ENCODE measurements at regions not wholly inside any gene's neighbourhood (a gene's known extent, or its start where the extent isn't known, plus 50 kb on each side); places are given as distances from the start of the nearest gene placed in this dataset.

DNA sequence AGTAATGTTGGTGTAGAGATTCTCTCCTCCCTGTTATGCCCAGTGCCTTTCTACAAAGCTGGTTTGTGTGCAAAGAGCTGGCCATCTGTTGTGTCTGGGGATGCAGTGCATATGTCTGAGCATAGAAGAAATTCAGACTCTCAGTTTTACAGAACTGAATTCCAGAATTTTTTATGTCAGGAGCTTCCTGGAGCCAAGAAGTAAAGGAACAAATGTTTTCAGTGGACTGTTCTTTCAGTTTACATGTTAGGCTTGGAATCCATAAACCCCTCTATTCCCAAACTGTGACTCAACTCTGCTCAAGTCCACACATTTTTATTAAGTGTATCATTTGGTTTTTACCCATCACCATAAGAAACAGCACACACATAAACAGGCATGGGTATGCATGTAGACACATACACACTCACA is 366.0 kb downstream of the BRINP1 start:
- DNase-seq (ENCODE audit: low read depth, low spot score) = no peak

DNA sequence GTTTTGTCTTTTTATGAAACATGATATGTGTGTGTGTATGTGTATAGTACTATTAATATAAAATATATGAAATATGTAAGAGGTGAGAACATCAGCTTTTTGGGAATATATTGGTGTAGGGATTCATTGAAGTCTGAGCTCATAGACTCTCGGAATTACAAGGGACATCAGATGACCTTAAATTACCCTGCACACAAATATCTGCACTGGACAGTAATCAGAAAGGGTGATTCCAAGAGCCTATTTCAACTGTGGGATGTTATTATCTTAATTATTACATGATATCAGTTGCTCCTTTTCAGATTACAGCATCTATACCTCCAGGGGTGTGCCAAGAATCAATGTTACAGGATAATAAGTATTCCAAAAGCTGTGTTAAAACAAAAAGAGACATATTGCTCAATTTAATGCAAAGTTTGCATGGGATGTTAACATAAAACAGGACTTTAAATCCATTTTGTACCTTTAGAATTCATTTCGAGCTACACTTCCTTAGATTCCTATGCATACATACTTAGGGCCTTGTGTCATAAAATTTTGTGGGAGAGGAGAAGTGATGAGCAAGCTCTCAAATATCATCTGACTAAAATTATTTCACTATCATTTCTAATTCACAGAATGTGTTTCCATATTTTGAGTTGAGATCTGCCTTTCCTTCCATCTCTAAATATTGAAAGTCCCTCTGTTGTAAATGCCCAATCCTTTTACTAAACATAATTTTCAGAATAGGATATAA is 365.2 kb downstream of the BRINP1 start:
- DNase-seq (ENCODE audit: low read depth, low spot score) = no peak

DNA sequence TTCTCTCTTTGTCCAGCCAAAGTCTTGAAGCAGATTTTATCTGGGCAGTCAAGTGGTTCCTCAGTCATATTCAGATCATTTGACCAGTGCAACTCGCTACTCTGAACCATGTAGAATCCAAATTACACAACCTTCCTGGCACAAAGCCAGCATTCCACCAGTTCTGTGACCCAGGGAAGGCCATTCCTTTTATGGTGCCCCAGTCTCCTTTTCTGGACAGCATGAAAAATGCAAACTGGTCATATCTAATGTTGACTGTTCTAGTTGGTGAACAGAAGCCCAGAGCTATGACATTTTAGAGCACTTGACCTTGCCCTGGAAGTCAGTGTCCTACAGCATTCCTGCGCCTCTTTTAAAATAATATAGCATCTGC is 364.6 kb downstream of the BRINP1 start:
- DNase-seq (ENCODE audit: low read depth, low spot score) = no peak

DNA sequence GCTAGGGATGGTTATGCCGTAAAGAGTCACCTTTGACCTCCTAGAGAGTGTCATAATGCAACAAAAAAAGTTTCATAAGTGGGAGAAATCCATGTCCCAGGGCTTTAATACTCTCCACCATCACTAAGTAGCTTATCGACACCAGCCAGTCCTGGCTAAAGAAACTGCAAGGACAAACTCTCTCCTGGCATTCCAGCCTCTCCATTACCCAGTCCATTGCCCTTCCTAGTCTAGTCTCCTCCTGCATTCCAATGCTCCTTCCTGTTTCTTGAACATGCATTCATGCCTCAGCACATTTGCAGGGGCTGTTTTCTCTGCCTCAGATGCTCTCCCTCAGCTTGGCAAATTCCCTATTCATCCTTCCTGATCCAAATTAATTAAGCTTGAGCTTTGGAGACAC is 364.1 kb downstream of the BRINP1 start:
- DNase-seq (ENCODE audit: low read depth, low spot score) = peak; percentile 11

DNA sequence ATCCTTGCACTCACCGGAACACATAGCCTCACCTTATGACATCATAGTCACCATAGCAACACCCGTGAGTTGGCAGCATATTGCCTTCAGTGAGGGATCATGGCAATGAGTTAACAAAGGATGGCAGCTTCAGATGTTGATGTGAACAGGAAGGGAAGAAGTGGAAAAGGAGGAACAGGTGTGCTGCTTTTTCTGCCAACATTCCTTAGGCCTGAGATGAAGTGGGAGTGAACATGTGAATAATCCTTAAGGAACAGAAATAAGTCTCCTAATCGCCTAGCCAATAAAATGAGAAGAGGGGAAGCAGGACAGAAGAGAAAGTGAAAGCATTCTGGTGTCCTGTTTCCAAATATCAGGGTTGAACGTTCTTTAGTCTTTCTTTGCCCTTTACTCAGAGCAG is 360.0 kb downstream of the BRINP1 start:
- DNase-seq (ENCODE audit: low read depth, low spot score) = no peak

DNA sequence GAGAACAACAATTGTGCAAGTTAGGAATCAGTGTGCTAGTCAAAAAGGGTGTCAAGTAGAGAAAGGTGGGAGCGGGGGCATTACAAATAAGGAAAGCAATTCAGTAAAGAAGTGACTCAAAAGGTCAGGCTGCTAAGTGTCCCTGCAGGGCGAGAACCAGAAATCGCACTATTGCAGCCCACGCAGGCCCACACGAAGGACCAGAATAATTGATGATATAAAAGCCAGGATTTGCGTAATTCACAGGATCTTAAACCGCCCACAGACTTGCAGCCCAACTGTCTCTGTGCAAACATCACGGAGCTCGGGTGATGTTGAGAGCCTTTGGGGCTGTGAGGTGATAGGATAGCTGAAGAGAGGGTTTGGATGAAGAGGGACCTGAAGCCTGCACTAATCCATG is 349.0 kb downstream of the BRINP1 start:
- no peak for DNase-seq (ENCODE audit: low read depth, low spot score)

DNA sequence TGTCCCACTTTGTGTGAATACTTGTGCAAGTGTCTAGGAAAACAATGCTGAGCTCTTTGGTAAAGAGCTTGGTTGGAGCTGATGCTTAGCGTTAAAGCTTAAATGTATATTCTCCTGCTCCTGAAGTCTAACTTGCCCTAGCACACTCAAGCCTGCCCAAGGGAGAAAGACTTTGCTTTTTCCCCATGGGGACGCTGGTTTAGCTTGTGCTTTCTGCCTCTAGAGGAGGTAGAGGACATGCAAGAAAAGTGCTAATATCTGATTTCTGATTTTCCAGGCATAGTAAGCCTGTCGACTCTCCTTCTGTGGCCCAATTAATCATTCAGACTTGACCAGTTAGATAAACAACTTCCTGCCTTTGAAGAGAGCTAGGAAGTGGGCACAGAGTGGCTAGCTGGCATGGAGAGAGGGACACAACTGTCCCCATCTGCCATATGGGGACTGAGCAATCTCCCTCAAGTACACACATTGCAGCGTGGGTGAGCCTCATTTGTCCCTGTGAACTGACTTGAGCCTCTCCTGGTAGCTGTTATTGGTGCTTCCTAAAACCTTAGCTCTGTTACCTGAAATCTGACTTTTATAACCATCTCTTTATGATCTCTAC is 348.4 kb downstream of the BRINP1 start:
- DNase-seq (ENCODE audit: low read depth, low spot score) = no peak

DNA sequence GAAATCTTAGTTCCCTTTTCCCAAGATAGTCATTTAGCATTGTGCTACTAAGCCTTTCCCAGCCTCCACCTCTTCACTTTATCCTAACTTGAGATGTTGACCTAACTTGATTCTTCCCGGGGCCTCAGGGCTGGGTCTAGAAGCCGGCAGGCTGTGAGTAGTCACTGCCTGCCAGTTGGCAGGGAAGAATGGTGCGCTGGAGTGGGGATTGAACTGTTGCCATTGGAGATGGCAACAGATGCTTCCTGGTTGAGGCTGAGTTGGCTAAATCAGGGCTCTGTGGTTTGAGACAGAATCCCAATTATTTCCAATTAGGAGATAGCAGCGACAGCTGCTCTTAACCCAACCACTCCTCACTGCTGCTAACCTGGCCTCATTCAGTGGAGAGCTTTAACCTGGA is 343.1 kb downstream of the BRINP1 start:
- DNase-seq (ENCODE audit: low read depth, low spot score) = no peak

DNA sequence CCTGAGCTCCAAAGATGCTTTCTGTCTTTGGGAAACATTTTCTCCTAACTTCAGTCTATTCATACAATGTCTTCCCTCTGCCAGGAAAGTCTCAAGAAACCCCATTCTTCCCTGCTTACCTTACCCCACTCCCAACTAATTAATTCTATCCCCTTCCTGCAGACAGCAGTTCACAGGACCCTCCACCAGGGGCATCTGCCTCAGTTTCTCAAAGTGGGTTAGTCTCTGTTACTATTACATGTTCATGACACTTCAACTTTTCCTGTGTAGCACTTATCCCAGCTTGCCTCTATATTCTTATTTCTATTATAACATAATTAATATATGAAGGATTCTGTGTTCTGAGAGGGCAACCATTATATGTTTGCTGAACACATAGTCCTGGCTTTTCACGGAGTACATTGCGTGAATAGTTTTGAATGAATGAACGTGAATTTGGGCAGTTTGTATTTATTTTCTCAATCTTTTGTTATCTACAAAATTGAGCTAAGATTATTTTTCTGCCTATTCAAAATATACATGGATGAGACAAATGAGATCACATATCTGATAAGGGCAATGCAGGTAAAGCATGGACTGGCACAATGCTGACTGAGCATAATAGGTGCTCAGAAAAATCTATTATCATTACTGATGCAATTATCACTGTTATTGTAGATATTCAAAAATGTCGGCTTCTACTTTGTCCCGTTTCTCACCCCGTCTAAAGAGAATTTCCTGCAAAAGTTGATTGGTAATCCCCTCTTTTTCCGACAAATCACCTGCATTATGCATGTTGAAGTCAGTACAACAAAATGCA is 341.1 kb downstream of the BRINP1 start:
- no peak for DNase-seq (ENCODE audit: low read depth, low spot score)

DNA sequence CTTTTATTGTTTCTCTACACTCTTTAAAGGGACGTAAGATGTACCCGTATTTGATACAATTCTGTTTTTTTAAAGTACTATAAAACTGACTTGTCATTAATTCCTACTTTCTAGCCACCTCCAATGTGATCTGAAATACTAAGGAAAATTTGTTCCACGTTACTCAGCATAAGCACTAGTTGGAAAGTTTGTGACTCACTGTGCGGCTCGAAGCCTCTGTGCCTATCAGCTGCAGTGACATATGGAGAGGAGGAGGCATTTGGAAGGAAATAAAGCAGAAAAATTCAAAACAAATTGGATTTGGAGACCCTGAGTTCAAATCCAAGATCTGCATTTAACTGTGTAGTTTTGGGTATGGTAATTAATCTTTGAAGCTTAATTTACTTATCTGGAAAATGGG is 339.3 kb downstream of the BRINP1 start:
- DNase-seq (ENCODE audit: low read depth, low spot score) = no peak

DNA sequence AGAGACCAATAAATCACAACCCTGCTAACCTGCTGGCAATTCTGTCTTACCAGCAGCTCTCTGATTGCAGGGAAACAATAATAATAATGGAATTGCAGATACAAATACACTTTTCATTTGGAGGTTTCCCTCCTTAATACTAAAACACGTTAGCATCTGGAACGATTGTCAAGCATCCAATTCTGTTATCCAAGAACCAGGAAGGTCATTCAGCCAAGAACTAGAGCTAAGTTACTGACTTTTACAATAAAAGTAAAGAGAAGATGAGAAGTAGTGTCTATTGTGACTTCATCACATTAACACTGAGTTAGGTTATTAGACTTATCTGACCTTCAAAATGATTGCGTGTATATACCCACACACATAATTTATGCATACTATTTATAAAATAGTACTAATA is 335.6 kb downstream of the BRINP1 start:
- no peak for DNase-seq (ENCODE audit: low read depth, low spot score)

DNA sequence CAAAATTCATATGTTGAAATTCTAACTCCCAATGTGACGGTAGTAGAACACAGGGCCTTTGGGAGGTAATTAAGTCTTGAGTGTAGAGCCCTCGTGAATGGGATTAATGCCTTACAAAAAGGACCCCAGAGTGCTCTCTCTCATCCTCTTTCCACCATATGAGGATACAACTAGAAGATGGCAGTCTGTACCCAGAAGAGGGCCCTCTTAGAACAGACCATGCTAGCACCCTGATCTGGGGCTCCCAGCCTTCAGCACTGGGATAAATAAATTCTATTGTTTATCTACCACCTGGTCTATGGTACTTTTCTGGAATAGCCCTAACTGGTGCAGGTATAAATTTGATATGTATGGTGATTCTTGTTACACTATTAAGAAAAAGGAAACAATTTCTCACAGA is 332.3 kb downstream of the BRINP1 start:
- no peak for DNase-seq (ENCODE audit: low read depth, low spot score)

DNA sequence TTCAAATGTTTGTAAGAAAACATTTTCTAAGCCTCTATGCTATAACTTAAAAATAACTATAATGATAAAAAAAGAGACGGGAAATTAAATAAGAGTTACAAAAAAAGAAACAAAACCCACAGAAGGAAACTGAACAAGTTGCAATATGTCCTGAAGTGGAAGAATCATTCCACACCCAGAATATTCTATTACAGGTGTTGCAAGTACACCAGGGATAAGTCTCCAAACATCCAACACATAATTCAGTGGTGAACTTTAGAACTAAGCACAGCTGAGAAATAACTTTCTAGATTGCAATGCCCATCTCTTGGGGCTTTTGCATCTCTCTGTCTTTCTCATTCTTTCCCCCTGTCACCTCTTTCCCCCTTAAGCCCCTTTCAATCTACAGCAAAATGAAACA is 325.2 kb downstream of the BRINP1 start:
- no peak for DNase-seq (ENCODE audit: low read depth, low spot score)

DNA sequence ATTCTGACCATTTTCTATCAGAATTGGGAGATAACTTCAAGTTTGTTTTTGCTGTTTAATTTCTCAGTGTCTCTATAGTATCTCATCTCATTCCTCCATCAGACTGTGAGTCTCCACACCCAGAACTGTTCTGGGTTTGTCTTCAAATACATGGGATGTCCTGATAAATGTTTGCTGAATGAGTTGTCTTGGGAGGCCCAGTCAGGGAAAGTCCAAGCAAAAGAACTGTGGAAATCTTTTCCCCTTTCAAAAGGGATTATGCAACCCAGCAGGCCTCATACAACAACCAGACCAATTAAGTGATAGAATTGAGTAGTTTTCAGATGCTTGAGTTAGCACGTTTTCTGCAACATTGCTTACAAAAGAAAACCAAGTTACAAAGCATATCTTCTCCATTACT is 324.4 kb downstream of the BRINP1 start:
- DNase-seq (ENCODE audit: low read depth, low spot score) = no peak

DNA sequence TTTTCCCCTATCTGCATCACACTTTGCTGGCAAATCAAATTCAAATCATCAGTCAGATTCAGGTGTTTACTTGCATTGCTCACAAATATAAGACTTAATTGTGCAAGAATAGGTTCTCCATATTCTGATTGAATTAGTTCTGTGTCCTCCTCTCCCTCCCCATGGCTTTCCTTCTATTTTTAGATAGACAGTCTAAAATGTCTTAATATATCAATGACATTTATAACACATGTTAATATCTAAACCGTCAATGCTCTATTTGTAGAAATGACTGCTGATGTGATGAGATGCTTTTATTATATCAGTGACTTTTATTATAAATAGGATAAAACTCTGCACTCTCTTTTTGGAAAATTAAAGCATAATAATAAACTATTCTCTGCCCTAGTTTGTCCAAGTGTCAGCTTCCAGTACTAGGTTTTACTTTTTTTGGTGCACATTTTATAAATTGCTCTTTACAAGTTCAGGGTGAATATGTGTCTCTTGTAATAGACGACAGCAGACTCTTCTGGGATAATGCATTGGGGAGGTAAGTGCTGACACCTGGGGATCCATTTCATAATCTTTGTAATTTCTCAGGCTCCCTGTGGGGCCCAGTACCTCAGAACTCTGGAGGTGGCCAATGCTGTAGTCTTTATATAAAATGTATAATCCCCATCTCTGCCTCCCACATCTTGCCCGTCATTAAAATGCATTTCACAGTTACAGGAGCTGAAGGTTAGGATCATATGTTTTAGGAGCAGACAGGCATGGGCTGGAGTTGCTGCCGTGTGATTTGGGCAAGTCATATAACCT is 321.5 kb downstream of the BRINP1 start:
- DNase-seq (ENCODE audit: low read depth, low spot score) = no peak

DNA sequence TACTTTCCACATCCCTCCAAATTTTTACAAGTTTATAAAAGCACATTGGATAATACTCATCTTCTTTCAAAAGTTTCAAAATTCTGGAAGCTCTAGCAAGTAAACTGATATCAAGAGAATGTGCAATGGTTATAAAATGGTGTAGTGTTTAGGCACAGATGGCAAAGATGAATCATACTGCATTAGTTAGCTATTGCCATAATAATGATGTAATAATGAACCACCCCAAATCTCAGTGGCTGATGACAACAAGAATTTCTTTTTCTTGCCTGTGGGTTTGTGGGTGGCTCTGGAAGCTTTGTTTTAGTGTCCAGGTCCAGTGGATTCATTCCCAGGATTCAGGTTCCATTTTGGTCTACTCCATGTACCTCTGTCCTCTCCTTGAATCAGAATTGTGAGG is 319.0 kb downstream of the BRINP1 start:
- DNase-seq (ENCODE audit: low read depth, low spot score) = no peak

DNA sequence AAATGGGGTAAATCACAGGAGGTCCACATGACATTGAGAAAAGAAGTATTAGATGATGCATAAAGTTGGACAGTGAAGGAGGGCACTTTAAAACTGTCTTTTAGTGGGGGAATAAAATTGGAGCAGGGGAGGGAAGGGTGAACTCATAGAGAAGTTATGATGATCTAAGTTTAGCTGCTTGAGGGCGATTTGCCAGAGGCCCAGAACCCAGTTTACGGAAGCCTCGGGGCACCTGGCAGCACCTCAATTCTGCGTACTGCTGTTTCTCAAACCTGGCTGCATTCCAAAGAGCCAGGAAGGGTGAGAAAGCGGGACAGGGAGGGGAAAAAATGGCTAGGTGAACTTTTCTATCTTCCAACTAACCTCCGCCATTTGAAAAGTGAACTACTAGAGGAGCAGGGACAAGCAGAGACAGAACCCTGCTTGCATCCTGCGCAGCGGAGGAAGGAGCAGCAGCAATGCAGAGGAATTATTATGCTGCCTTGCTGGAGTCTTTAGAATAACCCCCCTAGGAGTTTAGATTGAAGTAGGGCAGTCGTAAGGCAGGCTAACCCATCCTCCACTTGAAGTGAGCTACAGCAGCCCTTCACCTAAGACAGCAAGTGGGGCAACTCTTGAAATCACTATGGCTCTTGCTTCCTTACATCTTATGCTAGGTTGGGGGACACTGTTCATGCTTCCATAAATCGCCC is 316.8 kb downstream of the BRINP1 start:
- no peak for DNase-seq (ENCODE audit: low read depth, low spot score)

DNA sequence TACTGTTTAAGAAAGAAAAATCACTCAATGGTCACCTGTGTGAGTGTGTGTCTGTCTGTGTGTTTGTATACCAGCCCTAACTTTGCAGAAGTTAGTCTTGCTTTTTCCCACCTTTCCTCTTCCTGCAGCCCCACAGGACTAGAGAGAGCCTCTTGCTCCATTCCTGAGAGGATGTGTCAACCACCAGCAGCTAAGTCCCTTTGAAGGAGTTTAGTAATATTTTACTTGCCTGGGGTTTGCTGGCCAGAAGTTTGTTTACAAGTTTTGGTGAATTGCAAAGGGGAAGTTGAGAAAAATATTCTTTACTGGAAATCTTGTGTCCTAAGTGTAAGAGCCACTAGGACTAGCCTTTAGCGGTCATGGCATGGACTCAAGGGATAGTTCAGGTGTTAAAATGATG is 316.2 kb downstream of the BRINP1 start:
- no peak for DNase-seq (ENCODE audit: low read depth, low spot score)

DNA sequence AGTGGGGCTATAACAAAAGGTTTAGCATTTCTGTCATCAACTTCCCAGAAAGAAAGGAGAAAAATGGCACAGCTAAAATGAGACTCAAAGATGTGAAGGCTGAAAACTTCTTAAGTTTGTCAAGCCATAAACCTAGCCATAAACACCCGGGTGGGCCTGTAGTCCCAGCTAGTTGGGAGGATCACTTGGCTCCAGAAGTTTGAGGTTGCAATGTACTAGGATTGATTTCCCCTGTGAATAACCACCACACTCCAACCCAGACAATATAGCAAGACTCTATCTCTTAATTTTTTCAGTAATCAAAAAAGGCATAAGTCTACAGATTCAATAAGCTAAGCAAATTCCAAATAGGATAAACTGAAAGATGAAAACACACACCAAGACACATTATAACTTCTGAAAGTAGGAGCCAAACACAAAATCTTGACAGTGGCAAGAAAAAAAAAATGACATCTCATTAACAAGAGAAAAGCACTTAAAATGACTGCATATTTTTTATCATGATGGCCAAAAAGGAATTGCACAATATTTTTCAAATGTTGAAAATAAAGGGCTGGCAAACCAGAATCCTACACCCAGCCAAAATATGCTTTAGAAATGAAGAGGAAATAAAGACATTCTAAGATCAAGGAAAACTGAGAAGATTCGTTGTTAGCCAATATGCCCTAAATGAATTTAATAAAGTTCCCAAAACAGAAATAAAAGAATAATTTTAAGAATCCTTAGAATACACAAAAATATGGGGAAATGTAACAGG is 308.4 kb downstream of the BRINP1 start:
- DNase-seq (ENCODE audit: low read depth, low spot score) = no peak

DNA sequence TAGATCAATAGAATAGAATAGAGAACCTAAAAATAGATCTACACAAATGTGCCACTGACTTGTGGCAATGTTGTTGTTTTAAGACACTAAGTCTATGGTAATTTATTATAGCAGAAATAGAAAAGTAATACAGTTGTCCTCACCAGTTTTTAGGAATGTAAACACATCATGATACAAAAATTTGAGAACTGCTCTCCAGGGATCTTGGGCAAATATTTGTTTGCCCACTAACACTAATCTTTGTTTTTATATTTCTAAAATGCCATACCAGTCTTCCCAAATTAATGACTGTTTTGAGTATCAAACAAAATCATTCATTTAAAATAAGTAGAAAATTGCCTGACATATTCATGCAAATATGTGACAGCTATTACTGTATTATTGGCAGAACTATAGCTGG is 297.6 kb downstream of the BRINP1 start:
- no peak for DNase-seq (ENCODE audit: low read depth, low spot score)

DNA sequence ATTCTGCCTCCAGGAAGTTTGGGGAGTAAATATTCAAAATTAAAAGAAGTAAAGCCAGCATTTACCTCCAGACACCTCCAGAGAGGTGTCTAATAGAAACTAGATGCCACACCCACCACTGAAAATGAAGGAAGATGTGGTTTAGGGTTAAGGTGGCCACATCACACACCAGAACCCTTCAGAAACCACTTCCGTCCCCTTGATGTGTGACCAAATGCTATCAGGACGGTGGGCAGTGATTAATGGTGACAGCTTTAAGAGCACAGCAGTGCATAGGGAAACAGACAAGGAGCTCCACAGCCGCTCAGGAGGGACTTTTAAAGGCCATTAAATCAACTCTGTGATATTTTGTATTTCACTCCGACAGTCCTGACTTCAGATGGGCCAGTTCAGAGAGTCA is 295.2 kb downstream of the BRINP1 start:
- no peak for DNase-seq (ENCODE audit: low read depth, low spot score)
